NCI-H774 (cell line): ENCODE measurements at regions not wholly inside any gene's neighbourhood (a gene's known extent, or its start where the extent isn't known, plus 50 kb on each side); places are given as distances from the start of the nearest gene placed in this dataset.

ENCODE experiments used
- DNase-seq: peaks from one replicate; lab custom pipeline; 2025; lab: John Stamatoyannopoulos, UW

GRCh38 chr9:113646946-113647914, 183.7 kb downstream of the RGS3 start:
- no peak for DNase-seq

- DNase-seq = no peak
These were observed 184.5 kb downstream of the RGS3 start for GRCh38 chr9:113648048-113648447.

- no peak for DNase-seq
These were observed 185.1 kb downstream of the RGS3 start for GRCh38 chr9:113648586-113648985.

GRCh38 chr9:113649054-113649453, 185.5 kb downstream of the RGS3 start:
- peak; percentile 16 for DNase-seq

GRCh38 chr9:113649855-113650206, 186.3 kb downstream of the RGS3 start:
- no peak for DNase-seq

- DNase-seq = no peak
These were observed 186.9 kb downstream of the RGS3 start for GRCh38 chr9:113650207-113651131.

GRCh38 chr9:113651896-113652295, 188.4 kb downstream of the RGS3 start:
- DNase-seq = no peak

GRCh38 chr9:113652355-113653152, 189.0 kb downstream of the RGS3 start:
- no peak for DNase-seq

- no peak for DNase-seq
These were observed 190.4 kb downstream of the RGS3 start for GRCh38 chr9:113653746-113654604.

- DNase-seq = no peak
These were observed 191.3 kb downstream of the RGS3 start for GRCh38 chr9:113654605-113655428.

- no peak for DNase-seq
These were observed 193.5 kb downstream of the RGS3 start for GRCh38 chr9:113656771-113657670.

- DNase-seq = peak; percentile 49
These were observed 194.4 kb downstream of the RGS3 start for GRCh38 chr9:113657765-113658544.

- DNase-seq = no peak
These were observed 195.0 kb downstream of the RGS3 start for GRCh38 chr9:113658545-113658895.

- DNase-seq = no peak
These were observed 195.5 kb downstream of the RGS3 start for GRCh38 chr9:113659039-113659438.

GRCh38 chr9:113659740-113660139, 196.2 kb downstream of the RGS3 start:
- DNase-seq = no peak

GRCh38 chr9:113660196-113660595, 196.7 kb downstream of the RGS3 start:
- no peak for DNase-seq

GRCh38 chr9:113661074-113661473, 197.5 kb downstream of the RGS3 start:
- DNase-seq = no peak

- no peak for DNase-seq
These were observed 200.8 kb downstream of the RGS3 start for GRCh38 chr9:113664181-113664875.
